Uterus (tissue), 3 donors: ENCODE measurements at regions not wholly inside any gene's neighbourhood (a gene's known extent, or its start where the extent isn't known, plus 50 kb on each side); places are given as distances from the start of the nearest gene placed in this dataset.

ENCODE experiments used
- DNase-seq, 2 donors: peaks; one replicate each; pipeline ENCODE4 v3.0.0-alpha.2; 2019 to 2020
- H3K27ac ChIP-seq, 2 donors: fragments of 200-600 bp; sonication (generic); 1 replicate in 1 of 2; 2 replicates in 1 of 2; pipeline ENCODE4 v1.5.1; 2016 to 2018
- H3K27me3 ChIP-seq, 2 donors: fragments of 200-600 bp; sonication (generic); one replicate each; pipeline ENCODE4 v1.5.1; 2018 to 2019; ENCODE audit warnings: control low read depth in 1 of 2
- H3K36me3 ChIP-seq, 2 donors: fragments of 200-600 bp; sonication (generic); one replicate each; pipeline ENCODE4 v1.5.1; 2019; ENCODE audit warnings: control low read depth in 1 of 2
- H3K4me1 ChIP-seq, 2 donors: fragments of 200-600 bp; sonication (generic); one replicate each; pipeline ENCODE4 v1.5.1; 2018 to 2019; ENCODE audit warnings: control low read depth in 1 of 2
- H3K4me3 ChIP-seq, 2 donors: fragments of 200-600 bp; sonication (generic); 1 replicate in 1 of 2; 2 replicates in 1 of 2; pipeline ENCODE4 v1.5.1; 2018 to 2019; ENCODE audit warnings: mild to moderate bottlenecking in 1 of 2
- H3K9me3 ChIP-seq, 2 donors: fragments of 200-600 bp; sonication (generic); one replicate each; pipeline ENCODE4 v1.5.1; 2019; ENCODE audit warnings: control low read depth in 1 of 2
- POLR2A ChIP-seq, 2 donors: fragments of 450-650 bp; IDR thresholded peaks; one replicate each; pipeline ENCODE4 v1.6.1; 2016; ENCODE audit warnings: antibody characterized with exemption in 2 of 2, mild to moderate bottlenecking in 1 of 2, moderate library complexity in 1 of 2
- intact Hi-C: fragments of 100-400 bp; cut with DNase I; formaldehyde crosslinking; loops from one replicate; pipeline ENCODE4 v1.15.1; 2023; ENCODE audit warnings: low total_unique reads
- TF ChIP-seq, protein P1 (sequence below), 4 experiments: fragments of 200-600 bp in 2 of 4; fragments of 450-650 bp in 2 of 4; sonication (generic) in 2 of 4; IDR thresholded peaks; one replicate each; pipeline ENCODE4 v1.5.1; 2016 to 2019; ENCODE audit warnings: antibody characterized with exemption in 4 of 4, mild to moderate bottlenecking in 2 of 4, moderate library complexity in 1 of 4
- donor health status: DM: yes; HTN: yes; CAD: no.

DNA sequence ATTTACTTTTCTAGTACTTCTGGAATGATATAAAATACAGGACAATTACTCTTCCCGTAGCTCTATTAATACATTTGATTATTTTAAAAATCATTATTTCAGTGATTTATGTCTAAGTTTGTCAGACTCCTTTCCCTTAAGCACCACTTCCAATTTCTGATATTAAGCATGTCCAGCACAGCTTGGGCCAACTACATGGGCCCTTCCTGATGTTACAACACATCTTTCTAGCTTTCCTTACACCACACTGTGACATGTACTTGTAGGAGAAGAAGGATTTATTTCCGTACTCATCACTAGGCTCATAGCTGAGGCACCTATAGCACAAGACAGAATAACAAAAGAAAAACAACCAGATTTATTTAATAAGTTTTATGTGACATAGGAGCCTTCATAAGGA lies 134.8 kb upstream of the HNRNPA3 start:
- intact Hi-C loops = no loop called here
- TF ChIP-seq, protein P1, sequence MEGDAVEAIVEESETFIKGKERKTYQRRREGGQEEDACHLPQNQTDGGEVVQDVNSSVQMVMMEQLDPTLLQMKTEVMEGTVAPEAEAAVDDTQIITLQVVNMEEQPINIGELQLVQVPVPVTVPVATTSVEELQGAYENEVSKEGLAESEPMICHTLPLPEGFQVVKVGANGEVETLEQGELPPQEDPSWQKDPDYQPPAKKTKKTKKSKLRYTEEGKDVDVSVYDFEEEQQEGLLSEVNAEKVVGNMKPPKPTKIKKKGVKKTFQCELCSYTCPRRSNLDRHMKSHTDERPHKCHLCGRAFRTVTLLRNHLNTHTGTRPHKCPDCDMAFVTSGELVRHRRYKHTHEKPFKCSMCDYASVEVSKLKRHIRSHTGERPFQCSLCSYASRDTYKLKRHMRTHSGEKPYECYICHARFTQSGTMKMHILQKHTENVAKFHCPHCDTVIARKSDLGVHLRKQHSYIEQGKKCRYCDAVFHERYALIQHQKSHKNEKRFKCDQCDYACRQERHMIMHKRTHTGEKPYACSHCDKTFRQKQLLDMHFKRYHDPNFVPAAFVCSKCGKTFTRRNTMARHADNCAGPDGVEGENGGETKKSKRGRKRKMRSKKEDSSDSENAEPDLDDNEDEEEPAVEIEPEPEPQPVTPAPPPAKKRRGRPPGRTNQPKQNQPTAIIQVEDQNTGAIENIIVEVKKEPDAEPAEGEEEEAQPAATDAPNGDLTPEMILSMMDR (IDR thresholded peaks at IDR 0.05) = no peak
- TF ChIP-seq POLR2A (IDR thresholded peaks at IDR 0.05) = no peak
- Histone ChIP-seq H3K4me3 (no peak overlapping the region), H3K9me3 (no peaks in the 10 kb centered on the region), H3K27ac (peak overlapping the region; percentile 43 to 46), H3K27me3 (no peaks in the 10 kb centered on the region), H3K4me1 (no peaks in the 10 kb centered on the region), H3K36me3 (no peaks in the 10 kb centered on the region)
- no peak for DNase-seq

DNA sequence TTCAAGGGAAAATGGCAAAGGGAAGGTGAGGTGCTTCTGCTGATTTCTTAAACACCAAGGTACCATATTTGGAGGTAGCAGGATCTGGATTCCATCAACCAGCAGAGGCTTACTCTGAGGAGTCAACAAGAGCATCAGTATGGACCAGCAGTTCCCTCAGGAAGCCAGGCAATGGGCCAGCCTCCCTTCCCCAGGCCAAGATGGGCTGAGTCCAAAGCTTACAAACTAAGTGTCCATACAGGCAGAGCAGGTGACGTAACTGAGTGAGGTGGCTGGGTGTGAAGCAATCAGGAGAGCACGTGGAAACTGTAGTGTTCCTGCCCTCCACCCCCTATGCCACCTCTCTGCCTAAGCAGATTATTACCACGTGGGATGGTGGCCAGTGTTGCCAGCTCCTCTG lies 134.2 kb upstream of the HNRNPA3 start:
- peak; percentile 81 to 94 for DNase-seq
- Histone ChIP-seq H3K4me1 (no peaks in the 10 kb centered on the region), H3K36me3 (no peaks in the 10 kb centered on the region), H3K4me3 (no peak overlapping the region), H3K9me3 (no peaks in the 10 kb centered on the region), H3K27me3 (no peaks in the 10 kb centered on the region), H3K27ac (peak overlapping the region; percentile 43 to 46)
- TF ChIP-seq, protein P1 (IDR thresholded peaks at IDR 0.05) = no peak
- no peak for TF ChIP-seq POLR2A (IDR thresholded peaks at IDR 0.05)
- intact Hi-C loops = no loop called here

DNA sequence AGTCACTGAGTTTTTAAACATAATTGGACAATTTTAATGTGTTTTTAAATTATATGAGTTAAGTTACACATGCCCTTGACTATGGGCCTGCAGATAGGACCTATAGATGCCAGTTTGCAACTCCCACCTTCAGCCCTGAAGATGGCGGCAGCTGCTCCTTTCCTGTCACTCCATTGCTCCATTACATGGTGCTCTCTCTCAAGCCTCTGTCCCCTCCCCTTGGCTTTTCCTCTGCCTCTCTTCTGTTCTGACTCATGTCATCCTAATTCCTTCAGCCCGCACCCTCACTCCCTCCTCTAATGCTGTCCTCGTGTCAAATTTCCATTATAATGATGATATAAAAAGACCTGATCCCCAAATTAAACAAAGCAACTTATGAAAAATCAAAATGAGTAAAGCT lies 133.7 kb upstream of the HNRNPA3 start:
- no peak overlapping the region for H3K4me3 ChIP-seq
- peak overlapping the region; percentile 21 to 28 for H3K27ac ChIP-seq
- H3K36me3 ChIP-seq = no peaks in the 10 kb centered on the region
- TF ChIP-seq POLR2A (IDR thresholded peaks at IDR 0.05) = no peak
- TF ChIP-seq, protein P1 (IDR thresholded peaks at IDR 0.05) = no peak
- no peak for DNase-seq
- H3K4me1 ChIP-seq = no peaks in the 10 kb centered on the region
- H3K9me3 ChIP-seq = no peaks in the 10 kb centered on the region
- H3K27me3 ChIP-seq = no peaks in the 10 kb centered on the region
- intact Hi-C loops = no loop called here

DNA sequence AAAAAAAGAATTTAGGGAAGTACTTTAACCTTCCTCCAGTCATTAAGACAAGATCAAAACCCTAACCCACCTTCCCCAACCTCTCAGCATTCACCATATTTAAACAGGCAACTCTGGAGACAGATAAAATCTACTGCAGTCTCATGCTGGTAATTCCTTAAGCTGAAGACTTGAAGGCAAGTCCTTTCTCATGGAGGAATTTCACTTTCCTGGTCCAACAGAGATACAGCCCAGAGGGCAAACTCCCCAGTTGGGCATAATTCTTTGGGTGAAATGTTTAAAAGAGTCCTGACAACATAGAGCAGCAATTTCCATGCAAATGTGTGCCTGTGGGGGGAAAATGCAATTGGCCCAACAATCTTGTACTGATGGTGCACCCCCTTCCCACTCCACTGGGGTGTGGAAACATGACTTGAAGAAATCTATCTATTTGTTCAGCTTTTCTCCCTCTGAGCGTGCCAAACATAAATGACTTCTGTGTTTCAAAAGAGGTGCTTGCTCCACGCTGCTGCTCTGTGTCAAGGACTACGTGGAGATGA lies 131.8 kb upstream of the HNRNPA3 start:
- no peaks in the 10 kb centered on the region for H3K36me3 ChIP-seq
- H3K27me3 ChIP-seq = no peaks in the 10 kb centered on the region
- intact Hi-C loops = no loop called here
- H3K9me3 ChIP-seq = no peaks in the 10 kb centered on the region
- TF ChIP-seq POLR2A (IDR thresholded peaks at IDR 0.05) = no peak
- TF ChIP-seq, protein P1 (IDR thresholded peaks at IDR 0.05) = no peak
- H3K4me3 ChIP-seq = no peak overlapping the region
- no peaks in the 10 kb centered on the region for H3K4me1 ChIP-seq
- no peak overlapping the region for H3K27ac ChIP-seq
- DNase-seq = no peak

DNA sequence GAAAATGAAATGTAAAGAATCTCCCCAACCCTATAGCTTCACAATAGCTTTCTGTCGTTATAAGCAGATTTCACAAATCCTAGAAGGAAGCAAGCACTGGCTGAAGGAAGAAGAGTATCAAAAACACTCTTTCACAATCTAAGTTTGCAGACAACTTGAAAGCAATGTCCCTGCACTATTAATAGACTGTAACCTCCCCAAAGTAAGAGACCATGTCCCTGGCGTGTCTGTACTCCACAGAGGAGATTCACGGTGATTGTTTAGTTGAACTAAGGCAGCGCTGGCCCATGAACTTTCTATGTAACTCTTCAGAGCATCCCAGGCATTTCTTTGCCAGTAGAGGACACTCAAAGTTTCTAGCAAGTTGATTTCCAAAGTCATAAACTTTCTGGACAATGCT lies 128.0 kb upstream of the HNRNPA3 start:
- Histone ChIP-seq H3K27me3 (no peaks in the 10 kb centered on the region), H3K36me3 (no peaks in the 10 kb centered on the region), H3K4me3 (no peak overlapping the region), H3K9me3 (no peaks in the 10 kb centered on the region), H3K27ac (no peak overlapping the region), H3K4me1 (no peaks in the 10 kb centered on the region)
- intact Hi-C loops = no loop called here
- DNase-seq = no peak
- no peak for TF ChIP-seq POLR2A (IDR thresholded peaks at IDR 0.05)
- TF ChIP-seq, protein P1 (IDR thresholded peaks at IDR 0.05) = no peak
